Kidney capillary endothelial cell (primary cell): ENCODE measurements at regions not wholly inside any gene's neighbourhood (a gene's known extent, or its start where the extent isn't known, plus 50 kb on each side); places are given as distances from the start of the nearest gene placed in this dataset.
"Not testable (repeated sequence)": the region's sequence is repeated elsewhere in the genome, so short reads cannot be mapped to it uniquely, and the experiment has no call there.

ENCODE experiments used
- DNase-seq: peaks from one replicate; pipeline ENCODE4 v3.0.0-alpha.2; 2018; ENCODE audit warnings: low spot score

DNA sequence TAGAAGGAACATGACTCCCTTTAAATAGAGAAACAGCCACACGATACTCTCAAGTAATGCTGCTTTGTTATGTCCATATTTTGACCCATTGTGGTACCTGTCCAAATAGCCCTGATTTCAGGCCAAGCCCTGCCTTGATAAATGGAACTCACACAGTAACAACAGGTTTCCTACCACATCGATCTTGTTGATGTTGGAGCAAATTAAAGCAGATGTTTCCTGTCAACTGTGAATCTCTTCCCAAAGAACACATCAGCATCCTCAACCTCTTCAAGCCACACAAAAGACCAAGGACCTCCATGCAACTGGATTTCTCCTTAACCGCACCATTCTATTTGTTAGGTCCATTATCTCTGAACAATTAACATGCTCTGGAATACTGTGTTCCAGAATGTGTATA lies 109.5 kb downstream of the FOXD4L6 start:
- not testable (repeated sequence) for DNase-seq

DNA sequence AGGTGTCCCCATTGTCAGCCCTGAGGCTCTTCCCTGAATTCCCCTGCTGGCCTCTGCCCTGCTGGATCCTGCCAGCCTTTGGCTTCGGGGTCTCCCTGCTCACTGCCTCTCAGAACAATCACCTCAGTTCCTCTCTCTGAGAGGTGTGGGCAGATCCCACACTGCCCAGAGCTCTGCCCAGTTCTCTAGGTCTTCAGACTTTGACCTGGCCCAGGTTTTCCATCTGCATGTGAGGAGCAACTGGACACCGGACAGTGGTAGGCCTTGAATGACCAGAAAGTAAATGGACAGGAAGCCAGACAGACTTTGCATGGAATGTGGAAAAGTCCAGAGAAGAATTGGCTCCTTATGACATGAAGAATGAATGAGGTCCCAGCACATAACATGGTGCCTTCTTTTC lies 111.8 kb downstream of the FOXD4L6 start:
- not testable (repeated sequence) for DNase-seq

DNA sequence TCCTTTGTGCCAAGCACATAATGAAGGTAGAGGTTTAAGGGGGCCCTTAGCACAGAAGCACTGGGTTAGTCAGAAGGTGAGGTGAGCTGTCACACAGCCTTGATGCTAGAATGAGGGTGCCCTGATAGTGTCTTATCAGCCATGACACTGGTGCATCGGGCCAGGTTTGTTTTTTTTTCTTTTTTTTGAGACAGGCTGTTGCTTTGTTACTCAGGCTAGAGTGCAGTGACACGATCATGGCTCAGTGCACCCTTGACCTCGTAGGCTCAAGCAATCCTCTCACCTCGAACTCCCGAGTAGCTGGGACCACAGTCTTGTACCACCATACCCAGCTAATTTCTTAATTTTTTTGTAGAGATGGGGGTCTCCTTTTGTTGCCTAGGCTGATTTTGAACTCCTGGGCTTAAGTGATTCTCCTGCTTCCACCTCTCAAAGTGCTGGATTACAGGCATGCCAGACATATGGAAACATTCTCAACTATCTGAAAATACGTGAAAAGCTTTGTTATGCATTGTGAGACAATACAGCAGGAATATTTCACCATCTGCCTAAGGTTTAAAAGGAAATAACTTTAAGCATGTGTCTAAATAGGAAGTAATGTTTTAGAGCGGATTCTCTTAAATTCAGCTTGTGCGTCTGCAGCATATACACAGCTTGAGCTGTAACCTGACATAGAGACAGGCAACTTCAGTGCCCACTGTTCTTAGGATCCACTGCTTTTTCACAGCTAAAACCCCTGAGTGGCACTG lies 128.4 kb downstream of the FOXD4L6 start:
- not testable (repeated sequence) for DNase-seq

DNA sequence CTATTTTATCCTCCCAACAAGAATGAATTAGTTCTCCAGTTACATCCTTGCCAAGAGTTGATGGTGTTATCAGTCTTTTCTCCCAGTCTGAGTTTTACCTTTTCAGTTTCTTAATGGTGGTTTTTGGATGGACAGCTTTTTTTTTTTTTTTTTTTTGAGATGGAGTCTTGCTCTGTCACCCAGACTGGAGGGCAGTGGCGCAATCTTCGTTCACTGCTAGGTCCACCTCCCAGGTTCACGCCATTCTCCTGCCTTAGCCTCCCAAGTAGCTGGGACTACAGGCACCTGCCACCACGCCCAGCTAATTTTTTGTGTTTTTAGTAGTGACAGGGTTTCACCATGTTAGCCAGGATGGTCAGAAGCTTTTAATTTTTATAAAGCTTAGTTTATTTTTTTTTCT lies 133.0 kb downstream of the FOXD4L6 start:
- not testable (repeated sequence) for DNase-seq

DNA sequence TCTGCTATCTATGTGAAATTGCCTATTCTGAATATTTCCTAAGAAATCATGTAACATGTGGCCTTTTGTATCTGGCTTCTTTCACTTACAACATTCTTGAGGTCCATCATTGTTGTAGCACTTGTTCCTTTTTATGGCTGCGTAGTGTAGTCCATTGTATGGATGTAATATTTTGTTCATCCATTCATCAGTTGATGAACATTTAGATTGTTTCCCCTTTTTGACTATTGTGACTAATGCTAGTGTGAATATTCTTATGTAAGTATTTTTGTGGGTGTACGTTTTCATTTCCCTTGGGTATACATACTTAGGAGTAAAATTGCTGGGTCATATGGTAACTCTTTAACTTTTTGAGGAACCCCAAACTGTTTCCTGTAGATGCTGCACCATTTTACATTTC lies 134.6 kb downstream of the FOXD4L6 start:
- DNase-seq, result not testable (repeated sequence)

DNA sequence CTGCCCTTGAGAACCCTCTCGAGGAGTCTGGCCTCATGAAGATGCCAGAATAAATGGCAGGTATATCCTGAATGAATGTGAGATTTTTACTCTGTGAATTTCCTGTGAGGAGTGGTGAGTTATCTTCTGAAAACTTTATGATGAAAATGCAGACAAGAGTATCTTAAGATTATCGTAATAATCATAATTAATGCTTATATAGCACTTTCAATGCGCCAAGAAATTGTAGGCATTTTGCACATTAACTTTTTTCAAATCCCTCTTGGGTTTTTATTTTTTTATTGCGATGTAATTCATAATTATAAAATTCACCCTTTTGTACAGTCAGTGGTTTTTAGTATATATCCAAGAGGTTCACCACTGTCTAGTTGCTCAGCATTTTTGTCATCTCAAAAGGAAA lies 135.1 kb downstream of the FOXD4L6 start:
- DNase-seq, result not testable (repeated sequence)

DNA sequence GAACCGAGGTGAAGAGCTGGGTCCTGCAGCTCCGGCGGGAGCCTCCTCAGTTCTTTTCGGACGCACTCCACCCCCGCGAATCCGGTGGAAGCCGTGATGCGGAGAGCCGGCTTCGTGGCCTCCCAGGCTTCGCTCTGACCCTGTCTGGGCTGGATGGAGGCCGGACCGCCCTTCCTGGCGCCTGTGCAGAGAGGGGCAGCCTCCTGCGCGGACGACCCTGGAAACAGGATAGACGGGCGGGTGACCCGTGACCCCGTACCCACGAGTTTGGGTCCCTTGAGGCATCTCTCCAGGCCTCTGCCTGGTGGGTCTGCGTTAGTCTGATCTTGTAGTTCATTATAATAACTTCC lies 136.0 kb downstream of the FOXD4L6 start:
- DNase-seq, result peak; percentile 77

DNA sequence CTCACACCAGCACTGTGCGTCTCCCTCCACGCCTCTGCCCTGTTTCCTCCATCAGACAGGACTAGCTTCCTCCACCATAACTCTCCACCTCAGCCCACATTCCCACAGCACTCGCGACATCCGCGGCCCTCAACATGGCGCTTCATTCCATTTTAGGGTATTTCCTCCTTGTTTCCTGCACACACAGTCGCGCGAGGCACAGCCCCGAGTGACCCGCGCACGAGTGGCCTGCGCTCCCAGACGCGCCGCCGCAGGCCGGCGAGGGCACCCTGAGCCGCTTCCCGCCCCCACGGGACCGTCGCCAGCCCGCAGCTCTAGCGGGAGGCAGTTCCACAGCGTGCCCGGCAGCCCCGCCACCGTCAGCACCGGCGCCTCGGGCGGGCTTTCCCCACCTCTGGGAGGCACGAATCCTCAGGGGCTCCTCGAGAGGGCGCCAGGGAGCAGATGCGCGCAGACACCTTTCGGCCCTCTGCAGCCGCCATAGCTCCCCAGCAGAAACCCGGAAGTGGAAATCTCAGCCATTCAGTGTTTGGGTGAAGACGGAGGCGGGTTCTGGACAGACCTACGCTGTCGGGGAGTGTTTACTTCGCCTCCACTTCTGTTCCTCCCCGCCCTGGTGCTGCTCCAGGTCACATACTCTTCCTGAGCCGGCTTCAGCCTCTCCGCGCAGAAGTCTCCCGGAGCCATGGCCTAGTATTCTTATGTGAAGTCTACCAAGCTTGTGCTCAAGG lies 136.6 kb downstream of the FOXD4L6 start:
- peak; percentile 100 for DNase-seq

DNA sequence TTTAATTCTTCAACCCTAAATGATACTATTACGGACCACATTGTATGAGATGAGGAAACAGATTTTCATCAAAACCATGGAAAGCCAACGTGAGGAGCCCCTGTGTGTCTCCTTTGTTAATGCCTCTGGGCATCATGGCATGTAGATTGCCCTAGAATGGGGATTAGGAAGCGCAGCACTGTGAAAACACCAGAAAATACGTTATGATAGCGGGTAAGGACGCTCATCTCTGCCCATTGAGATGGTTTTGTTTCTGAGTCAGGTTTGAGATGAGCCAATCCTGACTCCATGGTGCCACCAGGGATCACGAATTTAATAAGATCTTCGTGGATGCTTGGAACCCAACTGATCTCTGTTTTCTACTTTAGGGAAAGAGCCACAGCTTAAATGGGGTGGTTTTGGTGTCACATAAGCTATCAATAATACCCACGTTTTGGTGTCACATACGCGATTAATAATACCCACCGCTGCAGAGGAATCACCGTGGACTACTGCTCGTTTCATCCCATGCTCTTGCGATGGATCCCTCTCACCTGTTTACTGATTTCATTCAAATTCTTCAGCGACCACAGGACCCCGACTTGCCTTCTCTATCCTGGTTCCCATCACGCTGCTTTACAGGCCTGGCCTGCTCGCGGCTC lies 137.3 kb downstream of the FOXD4L6 start:
- not testable (repeated sequence) for DNase-seq

DNA sequence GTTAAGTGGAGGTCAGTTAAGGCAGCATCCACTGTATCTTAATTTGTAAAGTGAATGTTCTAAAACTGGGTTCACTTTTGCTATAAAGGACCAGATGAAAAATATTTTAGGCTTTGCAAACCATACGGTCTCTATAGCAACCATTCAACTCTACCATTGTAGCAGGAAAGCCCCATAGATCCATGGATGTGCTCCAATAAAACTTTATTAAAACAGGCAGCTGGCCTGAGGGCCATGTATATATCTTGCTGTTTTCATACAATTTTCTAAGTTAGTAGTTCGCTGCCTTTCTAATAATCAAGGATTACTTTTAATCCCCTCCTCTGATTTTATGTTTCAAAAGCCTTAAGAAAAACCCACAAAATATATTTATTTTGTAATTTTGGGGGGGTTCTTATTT lies 142.1 kb downstream of the FOXD4L6 start:
- not testable (repeated sequence) for DNase-seq

DNA sequence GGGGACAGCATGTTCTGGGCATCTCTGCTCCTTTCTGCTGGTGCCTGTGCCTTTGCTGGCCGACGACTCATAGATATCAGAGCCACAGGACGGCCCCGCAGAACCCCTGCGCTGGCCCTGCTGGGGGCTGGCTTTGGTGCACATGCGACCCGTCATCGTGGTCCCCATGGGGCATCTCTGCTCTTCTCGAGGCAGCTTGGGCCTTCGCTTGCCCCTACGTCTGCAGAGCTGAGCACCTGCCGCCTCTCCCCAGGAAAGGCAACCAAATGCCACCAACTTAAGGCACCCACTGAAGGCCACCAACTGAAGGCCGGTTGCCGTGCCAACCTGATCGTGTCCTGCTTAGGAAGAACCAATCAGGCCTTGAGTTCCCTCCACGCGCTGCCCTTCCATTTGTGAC lies 153.1 kb downstream of the FOXD4L6 start:
- not testable (repeated sequence) for DNase-seq

DNA sequence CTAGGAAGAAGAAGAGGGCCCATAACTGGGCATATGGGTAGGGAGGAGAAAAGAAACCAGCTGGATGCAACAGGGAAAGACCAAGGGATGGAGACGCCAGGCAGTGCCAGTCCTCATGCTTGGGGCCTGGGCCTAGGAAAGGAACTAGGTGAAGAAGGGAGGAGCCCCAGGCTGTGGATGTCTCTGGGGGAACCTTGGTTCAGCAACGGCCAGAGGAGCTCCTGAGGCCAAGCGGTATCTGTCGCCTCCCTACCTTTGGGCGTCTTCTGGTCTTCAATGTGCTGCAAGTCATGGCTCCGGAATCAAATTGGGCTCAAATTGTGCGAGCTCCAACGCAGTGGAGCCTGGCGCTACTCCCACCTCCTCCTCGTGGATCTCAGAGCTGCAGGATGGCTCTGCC lies 153.6 kb downstream of the FOXD4L6 start:
- not testable (repeated sequence) for DNase-seq

DNA sequence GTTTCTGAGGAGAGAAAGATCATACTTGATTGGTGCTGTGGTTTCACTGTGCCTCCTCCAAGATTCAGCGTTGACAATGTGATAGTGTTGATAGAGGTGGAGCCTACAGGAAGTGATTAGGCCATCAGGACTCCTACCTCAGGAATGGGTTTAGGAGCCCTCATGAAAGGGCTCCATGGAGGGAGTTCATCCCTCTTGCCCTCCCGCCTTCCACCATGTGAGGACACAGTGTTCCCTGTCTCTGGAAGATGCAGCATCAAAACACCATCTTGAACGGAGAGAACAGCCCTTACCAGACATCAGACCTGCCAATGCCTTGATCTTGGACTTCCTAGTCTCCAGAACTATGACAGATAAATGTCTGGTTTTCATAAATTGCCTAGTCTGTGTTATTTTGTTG lies 156.7 kb downstream of the FOXD4L6 start:
- not testable (repeated sequence) for DNase-seq

DNA sequence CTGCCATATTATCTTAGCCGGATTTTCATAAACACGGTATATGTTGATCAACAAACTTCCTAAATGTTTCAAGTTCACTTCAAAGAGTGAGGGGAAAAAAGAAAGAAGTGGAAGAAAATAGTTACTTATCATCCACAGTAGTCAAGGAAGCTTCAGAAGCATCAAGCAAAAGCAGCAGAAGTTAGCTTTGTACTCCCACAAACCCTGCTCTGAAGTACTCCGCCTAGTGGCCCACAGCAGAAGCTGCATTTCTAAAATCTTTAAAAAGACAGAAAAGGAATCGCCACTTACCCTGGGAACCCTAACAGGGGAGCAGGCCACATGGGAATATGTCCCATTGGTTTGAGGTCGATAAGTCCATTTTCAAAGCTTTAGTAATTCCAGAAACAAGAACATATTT lies 158.1 kb downstream of the FOXD4L6 start:
- DNase-seq, result not testable (repeated sequence)

DNA sequence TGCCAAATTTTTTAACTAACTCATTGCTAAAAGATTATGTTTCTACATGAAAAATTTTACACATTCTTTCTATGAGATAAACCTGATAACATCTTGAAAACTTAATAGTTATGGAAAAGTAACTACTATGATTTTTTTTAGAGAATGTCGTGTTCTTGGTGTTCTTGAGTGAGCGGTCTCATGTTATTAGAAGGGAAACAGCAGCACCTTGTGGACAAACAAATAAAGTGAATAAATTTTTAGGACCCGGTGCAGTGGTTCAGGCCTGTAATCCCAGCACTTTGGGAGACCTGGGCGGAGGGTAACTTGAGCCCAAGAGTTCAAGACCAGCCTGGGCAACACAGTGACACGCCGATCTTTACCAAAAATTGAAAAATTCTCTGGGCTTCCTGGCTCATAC lies 166.0 kb downstream of the FOXD4L6 start:
- DNase-seq, result not testable (repeated sequence)

DNA sequence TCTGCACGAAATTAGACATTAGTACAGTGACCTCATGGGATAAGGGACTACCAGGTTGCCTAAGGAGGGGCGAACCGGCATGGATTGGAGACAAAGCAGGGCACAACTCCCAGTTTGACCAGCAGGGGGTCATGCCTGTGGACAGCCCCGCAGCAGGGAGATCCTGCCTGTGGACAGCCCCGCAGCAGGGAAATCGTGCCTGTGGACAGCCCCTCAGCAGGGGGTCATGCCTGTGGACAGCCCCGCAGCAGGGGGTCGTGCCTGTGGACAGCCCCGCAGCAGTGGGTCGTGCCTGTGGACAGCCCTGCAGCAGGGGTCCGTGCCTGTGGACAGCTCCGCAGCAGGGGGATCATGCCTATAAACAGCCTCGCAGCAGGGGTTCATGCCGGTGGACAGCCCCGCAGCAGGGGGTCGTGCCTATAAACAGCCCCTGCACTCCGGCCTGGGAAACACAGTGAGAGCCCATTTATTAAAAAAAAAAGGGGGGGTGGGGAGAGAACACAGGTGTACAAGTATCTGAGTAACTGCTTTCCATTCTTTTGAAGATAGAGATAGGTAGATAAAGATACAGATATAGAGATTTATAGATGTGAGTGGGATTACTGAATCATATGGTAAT lies 176.5 kb downstream of the FOXD4L6 start:
- DNase-seq, result not testable (repeated sequence)

DNA sequence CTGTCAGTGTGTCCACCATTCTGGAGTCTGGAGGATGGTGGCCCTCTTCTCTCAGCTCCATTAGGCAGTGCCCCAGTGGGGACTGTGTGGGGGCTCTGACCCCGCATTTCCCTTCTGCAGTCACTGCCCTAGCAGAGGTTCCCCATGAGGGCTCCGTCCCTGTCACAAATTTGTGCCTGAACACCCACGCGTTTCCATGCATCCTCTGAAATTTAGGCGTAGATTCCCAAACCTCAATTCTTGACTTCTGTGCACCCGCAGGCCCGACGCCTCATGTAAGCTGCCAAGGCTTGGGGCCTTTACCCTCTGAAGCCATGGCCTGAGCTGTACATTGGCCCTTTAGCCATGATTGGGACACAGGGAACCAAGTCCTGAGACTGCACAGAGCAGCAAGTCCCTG lies 182.3 kb downstream of the FOXD4L6 start:
- not testable (repeated sequence) for DNase-seq

DNA sequence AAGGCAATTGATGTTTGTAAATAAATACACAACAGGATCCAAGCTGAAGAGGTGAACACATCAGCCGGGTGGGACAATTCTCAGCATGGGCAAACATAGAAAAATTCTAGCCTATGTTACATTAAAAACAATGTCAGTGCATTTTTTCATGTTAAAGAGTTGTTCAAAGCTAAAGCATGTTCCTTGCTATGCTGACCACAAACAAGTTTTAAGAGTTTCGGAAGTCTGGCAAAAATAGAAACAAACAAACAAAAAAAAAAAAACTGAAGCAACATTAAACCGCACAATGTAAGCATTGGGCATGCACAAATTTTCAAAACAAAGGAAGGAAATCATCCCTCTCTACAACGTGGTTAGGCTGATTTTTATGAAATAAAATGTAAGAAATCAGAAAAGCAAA lies 185.8 kb downstream of the FOXD4L6 start:
- DNase-seq, result not testable (repeated sequence)

DNA sequence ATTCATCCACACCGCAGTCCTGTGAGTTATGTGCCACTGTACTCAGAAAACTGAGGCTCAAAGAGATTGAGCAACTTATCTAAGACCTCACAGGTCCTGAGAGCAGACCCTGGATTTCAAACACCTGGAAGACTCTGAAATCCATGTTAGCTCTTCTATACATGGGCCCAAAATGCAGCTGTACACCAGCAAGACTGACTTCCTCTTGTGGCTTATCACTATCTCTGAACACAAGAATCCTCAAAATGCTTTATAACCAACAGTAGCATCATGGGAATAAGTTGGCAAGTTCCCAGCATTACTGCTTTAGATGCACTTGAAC lies 188.6 kb downstream of the FOXD4L6 start:
- DNase-seq, result not testable (repeated sequence)

DNA sequence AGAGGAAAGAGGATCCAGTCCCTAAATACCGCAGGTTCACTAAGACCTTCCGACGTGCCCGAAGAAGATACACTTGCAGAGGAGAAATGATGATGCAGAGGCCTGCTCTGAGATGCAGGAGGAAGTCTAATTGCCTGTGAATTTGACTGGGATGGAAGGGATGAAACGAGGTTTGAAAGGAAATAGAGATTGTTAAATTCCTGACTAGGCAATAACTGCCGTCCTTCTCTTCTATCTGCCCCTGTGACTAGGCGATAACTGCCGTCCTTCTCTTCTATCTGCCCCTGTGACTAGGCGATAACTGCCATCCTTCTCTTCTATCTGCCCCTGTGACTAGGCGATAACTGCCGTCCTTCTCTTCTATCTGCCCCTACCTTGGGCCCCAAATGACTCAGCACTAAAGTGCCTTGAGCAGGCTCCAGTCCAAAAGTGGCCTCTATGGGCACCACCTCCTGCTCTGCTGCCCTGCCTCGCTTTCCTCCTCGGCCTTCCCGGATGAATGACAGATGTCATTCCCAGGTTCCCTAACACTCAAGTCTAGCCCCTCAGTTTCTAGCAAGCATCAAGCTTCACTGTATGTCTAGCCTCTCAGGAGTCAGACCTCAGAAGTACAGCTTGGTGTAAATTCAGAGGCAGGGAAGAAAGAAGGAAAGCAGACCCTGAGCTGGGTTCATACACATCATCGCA lies 189.1 kb downstream of the FOXD4L6 start:
- DNase-seq, result not testable (repeated sequence)

DNA sequence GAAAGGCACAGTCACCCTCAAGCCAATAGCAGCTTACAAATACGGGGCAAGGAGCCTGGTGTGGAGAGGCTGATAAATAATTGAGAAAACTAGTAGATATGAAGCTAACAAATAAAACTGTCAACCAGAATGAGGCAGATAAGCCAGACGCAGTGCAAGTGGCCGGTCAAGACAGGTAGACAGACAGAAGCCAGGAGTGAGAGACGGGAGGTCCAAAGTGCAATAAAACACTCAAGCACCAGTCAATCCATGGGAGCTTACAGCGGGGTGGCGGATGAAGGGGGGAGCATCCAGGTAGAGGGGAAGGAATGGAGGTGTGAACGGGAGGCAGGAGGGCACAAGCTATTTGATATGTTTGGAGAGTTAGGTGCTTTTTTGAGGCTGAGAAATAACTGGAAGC lies 193.1 kb downstream of the FOXD4L6 start:
- no peak for DNase-seq

DNA sequence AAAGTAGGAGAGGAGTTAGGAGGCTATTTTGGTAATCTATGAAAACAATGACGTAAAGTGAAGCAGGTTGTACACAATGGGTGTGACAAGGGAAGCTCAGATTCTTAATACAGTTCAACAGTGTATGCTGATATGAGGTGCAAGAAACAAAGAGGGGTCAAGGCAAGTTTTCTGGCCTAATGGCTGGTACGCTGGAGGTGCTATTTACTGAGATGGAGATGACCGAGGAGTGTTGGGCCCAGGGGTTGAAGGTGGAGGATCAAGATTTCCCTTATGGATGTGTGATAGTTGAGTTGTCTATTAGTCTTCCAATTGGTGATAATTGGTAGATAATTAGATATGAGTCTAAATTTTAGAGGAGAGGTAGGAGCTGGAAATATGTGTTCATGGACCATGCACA lies 194.0 kb downstream of the FOXD4L6 start:
- DNase-seq, result not testable (repeated sequence)
